OCI-LY1 (cell line): ENCODE measurements at regions not wholly inside any gene's neighbourhood (a gene's known extent, or its start where the extent isn't known, plus 50 kb on each side); places are given as distances from the start of the nearest gene placed in this dataset.

Experiments
- CTCF ChIP-seq: fragments of 200-600 bp; sonication (generic), shearing (Covaris generic); IDR thresholded peaks from 2 replicates; pipeline ENCODE4 v1.5.1; 2017; ENCODE audit warnings: mild to moderate bottlenecking, antibody characterized with exemption, low read length, moderate library complexity, mixed read lengths
- EZH2 ChIP-seq: fragments of 200-600 bp; sonication (generic), shearing (Covaris generic); IDR thresholded peaks from 2 replicates; pipeline ENCODE4 v1.8.0; 2017; ENCODE audit warnings: borderline replicate concordance, mixed run types, mild to moderate bottlenecking, antibody characterized with exemption, low read length, moderate library complexity, mixed read lengths

- no peak for TF ChIP-seq CTCF
- TF ChIP-seq EZH2: no peak
Measured at GRCh38 chr14:22332686-22333421, 256.2 kb downstream of the DAD1 start.
